HepG2 (cell line): ENCODE measurements at regions not wholly inside any gene's neighbourhood (a gene's known extent, or its start where the extent isn't known, plus 50 kb on each side); places are given as distances from the start of the nearest gene placed in this dataset.

ENCODE experiments used
- GATA4 ChIP-seq: sonication (generic); IDR thresholded peaks from 2 replicates; pipeline ENCODE4 v1.6.1; 2016; ENCODE audit warnings: antibody characterized with exemption, low read depth, borderline replicate concordance
- SPEN ChIP-seq: sonication (generic); formaldehyde crosslinking; IDR thresholded peaks from 2 replicates; pipeline ENCODE4 v1.5.1; 2020; ENCODE audit warnings: low read depth, mild to moderate bottlenecking, missing genetic modification reagents
- ZFP36 ChIP-seq: fragments of 150-350 bp; IDR thresholded peaks from 2 replicates; pipeline ENCODE4 v1.6.1; 2018; ENCODE audit warnings: borderline replicate concordance, low read length, low read depth; ENCODE audit not compliant: partially characterized antibody
- ZNF44 ChIP-seq: sonication (generic); formaldehyde crosslinking; IDR thresholded peaks from 2 replicates; pipeline ENCODE4 v1.5.1; 2020; ENCODE audit warnings: mild to moderate bottlenecking, missing genetic modification reagents
- TF ChIP-seq, protein P1 (sequence below): sonication (generic); formaldehyde crosslinking; IDR thresholded peaks from 2 replicates; pipeline ENCODE4 v1.4.0; 2020; ENCODE audit warnings: mild to moderate bottlenecking, missing genetic modification reagents
- TF ChIP-seq, protein P2 (sequence below): sonication (generic); formaldehyde crosslinking; IDR thresholded peaks from 2 replicates; pipeline ENCODE4 v1.5.1; 2020; ENCODE audit warnings: missing genetic modification reagents, mild to moderate bottlenecking, borderline replicate concordance
- TF ChIP-seq, protein P3 (sequence below): sonication (generic); formaldehyde crosslinking; conservative IDR thresholded peaks from 2 replicates; pipeline ENCODE4 v1.5.0; 2020; ENCODE audit warnings: missing genetic modification reagents
- TF ChIP-seq, protein P4 (sequence below): IDR thresholded peaks from 2 replicates; pipeline ENCODE4 v1.6.1; 2012; ENCODE audit warnings: low read length, improper control_type of control experiment

DNA sequence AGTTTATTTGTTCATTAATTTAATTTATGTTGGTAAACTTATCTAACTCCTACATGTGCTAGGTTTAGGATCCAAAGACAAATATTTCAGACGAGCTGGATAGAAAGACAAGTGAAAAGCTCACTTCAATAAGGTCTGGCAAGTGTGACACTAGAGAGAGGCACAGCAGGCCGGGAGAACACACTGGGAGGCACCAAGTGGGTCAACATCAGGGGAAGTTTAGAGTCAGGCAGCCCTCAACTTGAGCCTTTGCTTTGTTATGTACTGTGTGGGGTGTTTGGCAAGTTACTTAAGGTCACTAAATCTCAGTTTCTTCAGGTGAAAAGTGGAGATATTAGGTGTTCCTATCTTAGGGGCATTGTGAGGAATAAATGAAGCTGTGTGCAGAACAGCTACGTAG is 214.4 kb downstream of the PCSK1 start (continued):
- TF ChIP-seq, protein P1, sequence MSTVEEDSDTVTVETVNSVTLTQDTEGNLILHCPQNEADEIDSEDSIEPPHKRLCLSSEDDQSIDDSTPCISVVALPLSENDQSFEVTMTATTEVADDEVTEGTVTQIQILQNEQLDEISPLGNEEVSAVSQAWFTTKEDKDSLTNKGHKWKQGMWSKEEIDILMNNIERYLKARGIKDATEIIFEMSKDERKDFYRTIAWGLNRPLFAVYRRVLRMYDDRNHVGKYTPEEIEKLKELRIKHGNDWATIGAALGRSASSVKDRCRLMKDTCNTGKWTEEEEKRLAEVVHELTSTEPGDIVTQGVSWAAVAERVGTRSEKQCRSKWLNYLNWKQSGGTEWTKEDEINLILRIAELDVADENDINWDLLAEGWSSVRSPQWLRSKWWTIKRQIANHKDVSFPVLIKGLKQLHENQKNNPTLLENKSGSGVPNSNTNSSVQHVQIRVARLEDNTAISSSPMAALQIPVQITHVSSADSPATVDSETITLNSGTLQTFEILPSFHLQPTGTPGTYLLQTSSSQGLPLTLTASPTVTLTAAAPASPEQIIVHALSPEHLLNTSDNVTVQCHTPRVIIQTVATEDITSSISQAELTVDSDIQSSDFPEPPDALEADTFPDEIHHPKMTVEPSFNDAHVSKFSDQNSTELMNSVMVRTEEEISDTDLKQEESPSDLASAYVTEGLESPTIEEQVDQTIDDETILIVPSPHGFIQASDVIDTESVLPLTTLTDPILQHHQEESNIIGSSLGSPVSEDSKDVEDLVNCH (CRISPR knock-in tag), result no peak
- TF ChIP-seq, protein P2, sequence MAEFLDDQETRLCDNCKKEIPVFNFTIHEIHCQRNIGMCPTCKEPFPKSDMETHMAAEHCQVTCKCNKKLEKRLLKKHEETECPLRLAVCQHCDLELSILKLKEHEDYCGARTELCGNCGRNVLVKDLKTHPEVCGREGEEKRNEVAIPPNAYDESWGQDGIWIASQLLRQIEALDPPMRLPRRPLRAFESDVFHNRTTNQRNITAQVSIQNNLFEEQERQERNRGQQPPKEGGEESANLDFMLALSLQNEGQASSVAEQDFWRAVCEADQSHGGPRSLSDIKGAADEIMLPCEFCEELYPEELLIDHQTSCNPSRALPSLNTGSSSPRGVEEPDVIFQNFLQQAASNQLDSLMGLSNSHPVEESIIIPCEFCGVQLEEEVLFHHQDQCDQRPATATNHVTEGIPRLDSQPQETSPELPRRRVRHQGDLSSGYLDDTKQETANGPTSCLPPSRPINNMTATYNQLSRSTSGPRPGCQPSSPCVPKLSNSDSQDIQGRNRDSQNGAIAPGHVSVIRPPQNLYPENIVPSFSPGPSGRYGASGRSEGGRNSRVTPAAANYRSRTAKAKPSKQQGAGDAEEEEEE (CRISPR knock-in tag), result no peak
- TF ChIP-seq, protein P3, sequence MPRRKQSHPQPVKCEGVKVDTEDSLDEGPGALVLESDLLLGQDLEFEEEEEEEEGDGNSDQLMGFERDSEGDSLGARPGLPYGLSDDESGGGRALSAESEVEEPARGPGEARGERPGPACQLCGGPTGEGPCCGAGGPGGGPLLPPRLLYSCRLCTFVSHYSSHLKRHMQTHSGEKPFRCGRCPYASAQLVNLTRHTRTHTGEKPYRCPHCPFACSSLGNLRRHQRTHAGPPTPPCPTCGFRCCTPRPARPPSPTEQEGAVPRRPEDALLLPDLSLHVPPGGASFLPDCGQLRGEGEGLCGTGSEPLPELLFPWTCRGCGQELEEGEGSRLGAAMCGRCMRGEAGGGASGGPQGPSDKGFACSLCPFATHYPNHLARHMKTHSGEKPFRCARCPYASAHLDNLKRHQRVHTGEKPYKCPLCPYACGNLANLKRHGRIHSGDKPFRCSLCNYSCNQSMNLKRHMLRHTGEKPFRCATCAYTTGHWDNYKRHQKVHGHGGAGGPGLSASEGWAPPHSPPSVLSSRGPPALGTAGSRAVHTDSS (CRISPR knock-in tag), result no peak
- TF ChIP-seq, protein P4, sequence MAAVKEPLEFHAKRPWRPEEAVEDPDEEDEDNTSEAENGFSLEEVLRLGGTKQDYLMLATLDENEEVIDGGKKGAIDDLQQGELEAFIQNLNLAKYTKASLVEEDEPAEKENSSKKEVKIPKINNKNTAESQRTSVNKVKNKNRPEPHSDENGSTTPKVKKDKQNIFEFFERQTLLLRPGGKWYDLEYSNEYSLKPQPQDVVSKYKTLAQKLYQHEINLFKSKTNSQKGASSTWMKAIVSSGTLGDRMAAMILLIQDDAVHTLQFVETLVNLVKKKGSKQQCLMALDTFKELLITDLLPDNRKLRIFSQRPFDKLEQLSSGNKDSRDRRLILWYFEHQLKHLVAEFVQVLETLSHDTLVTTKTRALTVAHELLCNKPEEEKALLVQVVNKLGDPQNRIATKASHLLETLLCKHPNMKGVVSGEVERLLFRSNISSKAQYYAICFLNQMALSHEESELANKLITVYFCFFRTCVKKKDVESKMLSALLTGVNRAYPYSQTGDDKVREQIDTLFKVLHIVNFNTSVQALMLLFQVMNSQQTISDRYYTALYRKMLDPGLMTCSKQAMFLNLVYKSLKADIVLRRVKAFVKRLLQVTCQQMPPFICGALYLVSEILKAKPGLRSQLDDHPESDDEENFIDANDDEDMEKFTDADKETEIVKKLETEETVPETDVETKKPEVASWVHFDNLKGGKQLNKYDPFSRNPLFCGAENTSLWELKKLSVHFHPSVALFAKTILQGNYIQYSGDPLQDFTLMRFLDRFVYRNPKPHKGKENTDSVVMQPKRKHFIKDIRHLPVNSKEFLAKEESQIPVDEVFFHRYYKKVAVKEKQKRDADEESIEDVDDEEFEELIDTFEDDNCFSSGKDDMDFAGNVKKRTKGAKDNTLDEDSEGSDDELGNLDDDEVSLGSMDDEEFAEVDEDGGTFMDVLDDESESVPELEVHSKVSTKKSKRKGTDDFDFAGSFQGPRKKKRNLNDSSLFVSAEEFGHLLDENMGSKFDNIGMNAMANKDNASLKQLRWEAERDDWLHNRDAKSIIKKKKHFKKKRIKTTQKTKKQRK, result no peak
- no peak for TF ChIP-seq GATA4
- no peak for TF ChIP-seq SPEN (CRISPR knock-in tag)
- no peak for TF ChIP-seq ZFP36
- no peak for TF ChIP-seq ZNF44
